ENCODE measurements at regions not wholly inside any gene's neighbourhood (a gene's known extent, or its start where the extent isn't known, plus 50 kb on each side); places are given as distances from the start of the nearest gene placed in this dataset.

- H3K4me1 ChIP-seq: no peaks in the 10 kb centered on the region
- H3K9me3 ChIP-seq: no peaks in the 10 kb centered on the region
- no peaks in the 10 kb centered on the region for H3K36me3 ChIP-seq
- no peaks in the 10 kb centered on the region for H3K27me3 ChIP-seq
- DNase-seq: no peak
- in situ Hi-C loops (cut with MboI; ENCODE audit: low pct_ligation_motif_present in 1 of 4, low pct_unique_long_range_greater_than_20kb in 1 of 4, low sequenced_read_pairs in 3 of 4): no loop called here
- intact Hi-C loops (cut with DNase I; ENCODE audit: low total_unique reads): no loop called here
- TF ChIP-seq POLR2A (IDR thresholded peaks at IDR 0.05) (no peak), EP300 (IDR thresholded peaks at IDR 0.05; ENCODE audit: low read depth) (no peak), POLR2AphosphoS5 (IDR thresholded peaks at IDR 0.05) (no peak), CTCF (IDR thresholded peaks at IDR 0.05) (no peak)
- H3K4me3 ChIP-seq: no peak overlapping the region
- WGBS, 2 donors (ENCODE audit: low coverage in 1 of 2): 38 to 47% methylated on average over 1 of the region's 1 CpG
- H3K27ac ChIP-seq: no peak overlapping the region
Observed at GRCh38 chr2:191757208-191757607, 79.3 kb downstream of the NABP1 start.

- WGBS, 2 donors (ENCODE audit: low coverage in 1 of 2): 69 to 81% methylated on average over 8 to 13 of the region's 13 CpGs
- intact Hi-C loops (cut with DNase I; ENCODE audit: low total_unique reads): no loop called here
- peak in 4 of 5 experiments; percentile 23 to 44 (median 40) for TF ChIP-seq CTCF (IDR thresholded peaks at IDR 0.05)
- TF ChIP-seq EP300 (IDR thresholded peaks at IDR 0.05; ENCODE audit: low read depth): no peak
- TF ChIP-seq POLR2AphosphoS5 (IDR thresholded peaks at IDR 0.05): no peak
- no peak for TF ChIP-seq POLR2A (IDR thresholded peaks at IDR 0.05)
Observed at GRCh38 chr2:191758518-191759507, 80.9 kb downstream of the NABP1 start.

GRCh38 chr2:191759680-191760079 is 81.7 kb downstream of the NABP1 start:
- in situ Hi-C loops (cut with MboI; ENCODE audit: low pct_ligation_motif_present in 1 of 4, low pct_unique_long_range_greater_than_20kb in 1 of 4, low sequenced_read_pairs in 3 of 4): no loop called here
- no peaks in the 10 kb centered on the region for H3K36me3 ChIP-seq
- 88 to 90% methylated on average over 2 to 4 of the region's 4 CpGs for WGBS, 2 donors (ENCODE audit: low coverage in 1 of 2)

More at GRCh38 chr2:191758518-191759507, 80.9 kb downstream of the NABP1 start:
- in situ Hi-C loops (cut with MboI; ENCODE audit: low pct_ligation_motif_present in 1 of 4, low pct_unique_long_range_greater_than_20kb in 1 of 4, low sequenced_read_pairs in 3 of 4): no loop called here
- Histone ChIP-seq H3K27ac (no peak overlapping the region), H3K4me1 (no peaks in the 10 kb centered on the region), H3K4me3 (no peak overlapping the region), H3K27me3 (no peaks in the 10 kb centered on the region), H3K36me3 (no peaks in the 10 kb centered on the region), H3K9me3 (no peaks in the 10 kb centered on the region)
- peak; percentile 48 for DNase-seq

More at GRCh38 chr2:191759680-191760079, 81.7 kb downstream of the NABP1 start:
- Histone ChIP-seq H3K4me1 (no peaks in the 10 kb centered on the region), H3K9me3 (no peaks in the 10 kb centered on the region), H3K27ac (no peak overlapping the region), H3K4me3 (no peak overlapping the region), H3K27me3 (no peaks in the 10 kb centered on the region)
- no peak for DNase-seq
- intact Hi-C loops (cut with DNase I; ENCODE audit: low total_unique reads): loop anchor here (2.0 kb wide), 1 partner anchor 77 kb away; no protein-coding TSS in a partner anchor
- TF ChIP-seq POLR2AphosphoS5 (IDR thresholded peaks at IDR 0.05) (no peak), EP300 (IDR thresholded peaks at IDR 0.05; ENCODE audit: low read depth) (no peak), CTCF (IDR thresholded peaks at IDR 0.05) (no peak), POLR2A (IDR thresholded peaks at IDR 0.05) (no peak)

Data from transverse colon (tissue), 4 donors.